OCI-LY1 (cell line): ENCODE measurements at regions not wholly inside any gene's neighbourhood (a gene's known extent, or its start where the extent isn't known, plus 50 kb on each side); places are given as distances from the start of the nearest gene placed in this dataset.

Experiments
- H2AFZ ChIP-seq: fragments of 200-600 bp; sonication (generic), shearing (Covaris generic); 2 replicates; pipeline ENCODE4 v1.6.0; 2014; ENCODE audit warnings: antibody characterized with exemption, mild to moderate bottlenecking, low read length
- H3F3A ChIP-seq: fragments of 200-600 bp; sonication (generic), shearing (Covaris generic); 2 replicates; pipeline ENCODE4 v1.6.0; 2014; ENCODE audit warnings: mild to moderate bottlenecking, antibody characterized with exemption, low read length, moderate library complexity; ENCODE audit not compliant: insufficient read depth
- H3K27ac ChIP-seq: fragments of 200-600 bp; sonication (generic); 2 replicates; pipeline ENCODE4 v1.5.1; 2014; ENCODE audit warnings: low read length, mixed run types, mild to moderate bottlenecking, low read depth; ENCODE audit not compliant: poor library complexity, severe bottlenecking
- H3K27me3 ChIP-seq: fragments of 200-600 bp; sonication (generic); 2 replicates; pipeline ENCODE4 v1.6.0; 2014; ENCODE audit warnings: antibody characterized with exemption, mild to moderate bottlenecking, low read length, moderate library complexity; ENCODE audit not compliant: insufficient read depth
- H3K36me3 ChIP-seq: fragments of 200-600 bp; sonication (generic); 2 replicates; pipeline ENCODE4 v1.6.1; 2014; ENCODE audit warnings: mild to moderate bottlenecking, antibody characterized with exemption, low read length, moderate library complexity, mixed read lengths; ENCODE audit not compliant: insufficient read depth
- H3K4me1 ChIP-seq: fragments of 200-600 bp; sonication (generic); 2 replicates; pipeline ENCODE4 v1.5.1; 2014; ENCODE audit warnings: mild to moderate bottlenecking, low read length, moderate library complexity; ENCODE audit not compliant: insufficient read depth, severe bottlenecking
- H3K4me2 ChIP-seq: fragments of 200-600 bp; sonication (generic), shearing (Covaris generic); 2 replicates; pipeline ENCODE4 v1.6.1; 2014; ENCODE audit warnings: low read length
- H3K4me3 ChIP-seq: fragments of 200-600 bp; sonication (generic); 2 replicates; pipeline ENCODE4 v1.5.1; 2014; ENCODE audit warnings: low read length, low read depth, mild to moderate bottlenecking, mixed read lengths; ENCODE audit not compliant: poor library complexity, severe bottlenecking
- H3K79me2 ChIP-seq: fragments of 200-600 bp; shearing (Covaris generic); 2 replicates; pipeline ENCODE4 v1.6.1; 2016; ENCODE audit warnings: mixed run types, low read length, mixed read lengths; ENCODE audit not compliant: insufficient read depth
- H3K9ac ChIP-seq: fragments of 200-600 bp; sonication (generic), shearing (Covaris generic); 2 replicates; pipeline ENCODE4 v1.6.1; 2014; ENCODE audit warnings: mild to moderate bottlenecking, low read length, mixed read lengths
- H3K9me2 ChIP-seq: fragments of 200-600 bp; sonication (generic), shearing (Covaris generic); 2 replicates; pipeline ENCODE4 v1.6.1; 2014; ENCODE audit warnings: low read depth, mild to moderate bottlenecking, low read length, mixed read lengths
- H3K9me3 ChIP-seq: fragments of 200-600 bp; shearing (Covaris generic); 2 replicates; pipeline ENCODE4 v1.6.1; 2014; ENCODE audit warnings: low read length, mixed read lengths
- H4K20me1 ChIP-seq: fragments of 200-600 bp; sonication (generic), shearing (Covaris generic); 2 replicates; pipeline ENCODE4 v1.6.0; 2016; ENCODE audit warnings: mild to moderate bottlenecking, low read length; ENCODE audit not compliant: insufficient read depth
- CTCF ChIP-seq: fragments of 200-600 bp; sonication (generic), shearing (Covaris generic); IDR thresholded peaks from 2 replicates; pipeline ENCODE4 v1.5.1; 2017; ENCODE audit warnings: mild to moderate bottlenecking, antibody characterized with exemption, low read length, moderate library complexity, mixed read lengths
- EZH2 ChIP-seq: fragments of 200-600 bp; sonication (generic), shearing (Covaris generic); IDR thresholded peaks from 2 replicates; pipeline ENCODE4 v1.8.0; 2017; ENCODE audit warnings: borderline replicate concordance, mixed run types, mild to moderate bottlenecking, antibody characterized with exemption, low read length, moderate library complexity, mixed read lengths

GRCh38 chr2:121064186-121064585 is 220.8 kb downstream of the TFCP2L1 start:
- no peak overlapping the region for H3K4me3 ChIP-seq
- no peak overlapping the region for H3K4me2 ChIP-seq
- TF ChIP-seq CTCF (no peak), EZH2 (no peak)
- no peaks in the 10 kb centered on the region for H4K20me1 ChIP-seq
- H3K4me1 ChIP-seq = no peaks in the 10 kb centered on the region
- no peaks in the 10 kb centered on the region for H3K36me3 ChIP-seq
- no peak overlapping the region for H2AFZ ChIP-seq
- H3K27me3 ChIP-seq = no peaks in the 10 kb centered on the region; the same call in 1 of the 2 replicates
- H3K9ac ChIP-seq = no peak overlapping the region
- H3K79me2 ChIP-seq = no peaks in the 10 kb centered on the region
- H3K27ac ChIP-seq = no peak overlapping the region
- no peaks in the 10 kb centered on the region for H3K9me2 ChIP-seq
- no peaks in the 10 kb centered on the region for H3K9me3 ChIP-seq
- no peaks in the 10 kb centered on the region for H3F3A ChIP-seq

GRCh38 chr2:121065239-121065638 is 219.8 kb downstream of the TFCP2L1 start:
- no peaks in the 10 kb centered on the region for H3K9me2 ChIP-seq
- no peak overlapping the region for H3K4me2 ChIP-seq
- H3K27ac ChIP-seq = no peak overlapping the region
- no peak overlapping the region for H3K4me3 ChIP-seq
- H4K20me1 ChIP-seq = no peaks in the 10 kb centered on the region
- no peaks in the 10 kb centered on the region for H3F3A ChIP-seq
- H3K36me3 ChIP-seq = no peaks in the 10 kb centered on the region
- H3K4me1 ChIP-seq = no peaks in the 10 kb centered on the region
- H3K27me3 ChIP-seq = no peaks in the 10 kb centered on the region; the same call in 1 of the 2 replicates
- no peaks in the 10 kb centered on the region for H3K9me3 ChIP-seq
- TF ChIP-seq CTCF = no peak
- TF ChIP-seq EZH2 = no peak
- H2AFZ ChIP-seq = no peak overlapping the region
- H3K79me2 ChIP-seq = no peaks in the 10 kb centered on the region
- no peak overlapping the region for H3K9ac ChIP-seq

- no peaks in the 10 kb centered on the region for H3K79me2 ChIP-seq
These were observed 218.5 kb downstream of the TFCP2L1 start for GRCh38 chr2:121066526-121066925.

More at GRCh38 chr2:121066526-121066925, 218.5 kb downstream of the TFCP2L1 start:
- no peak overlapping the region for H3K27ac ChIP-seq
- H3K9me3 ChIP-seq = no peaks in the 10 kb centered on the region
- H3K4me3 ChIP-seq = no peak overlapping the region
- H3K27me3 ChIP-seq = no peaks in the 10 kb centered on the region
- no peak overlapping the region for H3K9ac ChIP-seq
- H3F3A ChIP-seq = no peaks in the 10 kb centered on the region
- H3K4me1 ChIP-seq = no peaks in the 10 kb centered on the region
- no peak overlapping the region for H2AFZ ChIP-seq
- no peaks in the 10 kb centered on the region for H3K9me2 ChIP-seq
- TF ChIP-seq CTCF (no peak), EZH2 (no peak)
- no peak overlapping the region for H3K4me2 ChIP-seq
- H4K20me1 ChIP-seq = no peaks in the 10 kb centered on the region
- H3K36me3 ChIP-seq = no peaks in the 10 kb centered on the region
